22Rv1 (cell line): ENCODE measurements at regions not wholly inside any gene's neighbourhood (a gene's known extent, or its start where the extent isn't known, plus 50 kb on each side); places are given as distances from the start of the nearest gene placed in this dataset.

Source experiments
- ZFX ChIP-seq: fragments of 450-650 bp; IDR thresholded peaks from 2 replicates; pipeline ENCODE4 v1.6.1; 2017; ENCODE audit warnings: antibody characterized with exemption, borderline replicate concordance
- TF ChIP-seq, protein P1 (sequence below): fragments of 450-650 bp; IDR thresholded peaks from 2 replicates; pipeline ENCODE4 v1.5.1; 2017; ENCODE audit warnings: mild to moderate bottlenecking

GRCh38 chr4:151518359-151518758 is 109.4 kb downstream of the FHIP1A start:
- TF ChIP-seq, protein P1, sequence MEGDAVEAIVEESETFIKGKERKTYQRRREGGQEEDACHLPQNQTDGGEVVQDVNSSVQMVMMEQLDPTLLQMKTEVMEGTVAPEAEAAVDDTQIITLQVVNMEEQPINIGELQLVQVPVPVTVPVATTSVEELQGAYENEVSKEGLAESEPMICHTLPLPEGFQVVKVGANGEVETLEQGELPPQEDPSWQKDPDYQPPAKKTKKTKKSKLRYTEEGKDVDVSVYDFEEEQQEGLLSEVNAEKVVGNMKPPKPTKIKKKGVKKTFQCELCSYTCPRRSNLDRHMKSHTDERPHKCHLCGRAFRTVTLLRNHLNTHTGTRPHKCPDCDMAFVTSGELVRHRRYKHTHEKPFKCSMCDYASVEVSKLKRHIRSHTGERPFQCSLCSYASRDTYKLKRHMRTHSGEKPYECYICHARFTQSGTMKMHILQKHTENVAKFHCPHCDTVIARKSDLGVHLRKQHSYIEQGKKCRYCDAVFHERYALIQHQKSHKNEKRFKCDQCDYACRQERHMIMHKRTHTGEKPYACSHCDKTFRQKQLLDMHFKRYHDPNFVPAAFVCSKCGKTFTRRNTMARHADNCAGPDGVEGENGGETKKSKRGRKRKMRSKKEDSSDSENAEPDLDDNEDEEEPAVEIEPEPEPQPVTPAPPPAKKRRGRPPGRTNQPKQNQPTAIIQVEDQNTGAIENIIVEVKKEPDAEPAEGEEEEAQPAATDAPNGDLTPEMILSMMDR = no peak
- no peak for TF ChIP-seq ZFX
